OCI-LY7 (cell line): ENCODE measurements at regions not wholly inside any gene's neighbourhood (a gene's known extent, or its start where the extent isn't known, plus 50 kb on each side); places are given as distances from the start of the nearest gene placed in this dataset.

ENCODE experiments used
- BruUV-seq: library from RNA; stranded (reverse); fragments of 400-500 nt; replicated peaks from 2 replicates; lab custom pipeline; 2021; lab: Mats Ljungman, UMichigan
- CTCF ChIA-PET: fragments of 300-600 bp; sonication (Branson Sonifier 250); formaldehyde crosslinking; loops from one replicate; lab custom pipeline; 2022; ENCODE audit warnings: antibody characterized with exemption; ENCODE audit not compliant: unreplicated experiment; lab: Charles Lee
- POLR2A ChIA-PET: fragments of 300-600 bp; sonication (Branson Sonifier 250); formaldehyde crosslinking; loops from one replicate; lab custom pipeline; 2022; ENCODE audit warnings: antibody characterized with exemption; lab: Charles Lee
- DNase-seq: peaks from one replicate; pipeline ENCODE4 v3.0.0-alpha.2; 2015; ENCODE audit warnings: low spot score
- H2AFZ ChIP-seq: fragments of 200-600 bp; sonication (generic), shearing (Covaris generic); 2 replicates; pipeline ENCODE4 v1.6.1; 2014; ENCODE audit warnings: mild to moderate bottlenecking, antibody characterized with exemption, low read length, moderate library complexity
- H3K27ac ChIP-seq: fragments of 200-600 bp; sonication (generic); 2 replicates; pipeline ENCODE4 v1.5.1; 2014; ENCODE audit warnings: mixed run types, low read depth, mild to moderate bottlenecking, moderate library complexity, low read length, inconsistent platforms; ENCODE audit not compliant: poor library complexity, severe bottlenecking
- H3K36me3 ChIP-seq: fragments of 200-600 bp; sonication (generic); 2 replicates; pipeline ENCODE4 v1.6.1; 2014; ENCODE audit warnings: mild to moderate bottlenecking, antibody characterized with exemption, low read length, moderate library complexity, mixed read lengths; ENCODE audit not compliant: insufficient read depth
- H3K4me1 ChIP-seq: fragments of 200-600 bp; sonication (generic); 2 replicates; pipeline ENCODE4 v1.5.1; 2014; ENCODE audit warnings: mild to moderate bottlenecking, low read length; ENCODE audit not compliant: insufficient read depth, poor library complexity, severe bottlenecking
- H3K4me2 ChIP-seq: fragments of 200-600 bp; sonication (generic); 2 replicates; pipeline ENCODE4 v1.6.1; 2014; ENCODE audit warnings: mild to moderate bottlenecking, low read length
- H3K4me3 ChIP-seq: fragments of 200-600 bp; sonication (generic); 2 replicates; pipeline ENCODE4 v1.5.1; 2014; ENCODE audit warnings: mild to moderate bottlenecking, low read depth, low read length; ENCODE audit not compliant: poor library complexity, severe bottlenecking
- H3K79me2 ChIP-seq: fragments of 200-600 bp; sonication (generic); 2 replicates; pipeline ENCODE4 v1.6.1; 2016; ENCODE audit warnings: low read depth, mild to moderate bottlenecking, low read length, moderate library complexity, mixed read lengths; ENCODE audit not compliant: insufficient read depth
- H3K9me2 ChIP-seq: fragments of 200-600 bp; sonication (generic); 2 replicates; pipeline ENCODE4 v1.6.1; 2016; ENCODE audit warnings: mild to moderate bottlenecking, low read length, mixed read lengths; ENCODE audit not compliant: insufficient read depth
- H3K9me3 ChIP-seq: fragments of 200-600 bp; sonication (generic); 2 replicates; pipeline ENCODE4 v1.6.1; 2014; ENCODE audit warnings: mild to moderate bottlenecking, mixed run types, low read length, mixed read lengths
- H4K20me1 ChIP-seq: fragments of 200-600 bp; sonication (generic); 2 replicates; pipeline ENCODE4 v1.6.1; 2014; ENCODE audit warnings: mild to moderate bottlenecking, antibody characterized with exemption, low read length, moderate library complexity, mixed read lengths; ENCODE audit not compliant: insufficient read depth
- EZH2phosphoT487 ChIP-seq: fragments of 200-600 bp; sonication (generic); IDR thresholded peaks from 2 replicates; pipeline ENCODE4 v1.6.1; 2018; ENCODE audit warnings: low read depth, borderline replicate concordance, mild to moderate bottlenecking, mixed run types, antibody characterized with exemption, low read length, moderate library complexity, mixed read lengths
- intact Hi-C: fragments of 100-400 bp; cut with micrococcal nuclease; formaldehyde crosslinking; loops from one replicate; pipeline ENCODE4 v1.10.0; 2022; ENCODE audit not compliant: unreplicated experiment
- TF ChIP-seq, protein P1 (sequence below): fragments of 200-600 bp; sonication (generic); conservative IDR thresholded peaks from 2 replicates; pipeline ENCODE4 v1.5.1; 2014; ENCODE audit warnings: mild to moderate bottlenecking, antibody characterized with exemption, low read length, moderate library complexity, mixed read lengths

- BruUV-seq, result no TSS peak
- Histone ChIP-seq H3K36me3 (no peaks in the 10 kb centered on the region), H3K4me2 (no peak overlapping the region), H3K4me3 (no peak overlapping the region), H3K9me2 (no peaks in the 10 kb centered on the region), H2AFZ (no peak overlapping the region), H3K9me3 (no peaks in the 10 kb centered on the region), H3K4me1 (no peaks in the 10 kb centered on the region), H4K20me1 (no peaks in the 10 kb centered on the region), H3K27ac (no peak overlapping the region), H3K79me2 (no peaks in the 10 kb centered on the region)
- no peak for DNase-seq
- intact Hi-C loops, result no loop called here
- TF ChIP-seq, protein P1, sequence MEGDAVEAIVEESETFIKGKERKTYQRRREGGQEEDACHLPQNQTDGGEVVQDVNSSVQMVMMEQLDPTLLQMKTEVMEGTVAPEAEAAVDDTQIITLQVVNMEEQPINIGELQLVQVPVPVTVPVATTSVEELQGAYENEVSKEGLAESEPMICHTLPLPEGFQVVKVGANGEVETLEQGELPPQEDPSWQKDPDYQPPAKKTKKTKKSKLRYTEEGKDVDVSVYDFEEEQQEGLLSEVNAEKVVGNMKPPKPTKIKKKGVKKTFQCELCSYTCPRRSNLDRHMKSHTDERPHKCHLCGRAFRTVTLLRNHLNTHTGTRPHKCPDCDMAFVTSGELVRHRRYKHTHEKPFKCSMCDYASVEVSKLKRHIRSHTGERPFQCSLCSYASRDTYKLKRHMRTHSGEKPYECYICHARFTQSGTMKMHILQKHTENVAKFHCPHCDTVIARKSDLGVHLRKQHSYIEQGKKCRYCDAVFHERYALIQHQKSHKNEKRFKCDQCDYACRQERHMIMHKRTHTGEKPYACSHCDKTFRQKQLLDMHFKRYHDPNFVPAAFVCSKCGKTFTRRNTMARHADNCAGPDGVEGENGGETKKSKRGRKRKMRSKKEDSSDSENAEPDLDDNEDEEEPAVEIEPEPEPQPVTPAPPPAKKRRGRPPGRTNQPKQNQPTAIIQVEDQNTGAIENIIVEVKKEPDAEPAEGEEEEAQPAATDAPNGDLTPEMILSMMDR, result no peak
- no peak for TF ChIP-seq EZH2phosphoT487
- CTCF ChIA-PET, result no interaction called here
- POLR2A ChIA-PET, result interaction anchor here (0.6 kb wide), 1 partner anchor 1313 kb away, joined by 3 read pairs; no protein-coding TSS in a partner anchor
Observed at GRCh38 chr12:18168016-18168415, 78.0 kb upstream of the RERGL start.

GRCh38 chr12:18165889-18166288 lies 75.9 kb upstream of the RERGL start:
- no peak overlapping the region for H3K4me2 ChIP-seq
- H3K79me2 ChIP-seq, result no peaks in the 10 kb centered on the region
- CTCF ChIA-PET, result no interaction called here
- intact Hi-C loops, result no loop called here
- TF ChIP-seq EZH2phosphoT487, result no peak
- TF ChIP-seq, protein P1, result no peak
- H3K36me3 ChIP-seq, result no peaks in the 10 kb centered on the region
- no peaks in the 10 kb centered on the region for H3K4me1 ChIP-seq
- H3K4me3 ChIP-seq, result no peak overlapping the region
- no peaks in the 10 kb centered on the region for H4K20me1 ChIP-seq
- BruUV-seq, result no TSS peak
- no peaks in the 10 kb centered on the region for H3K9me2 ChIP-seq
- POLR2A ChIA-PET, result interaction anchor here (0.7 to 1.7 kb wide), 5 partner anchors 12 to 1981 kb away, joined by 3 to 6 read pairs (median 3); no protein-coding TSS in a partner anchor
- H2AFZ ChIP-seq, result no peak overlapping the region
- H3K27ac ChIP-seq, result no peak overlapping the region
- no peaks in the 10 kb centered on the region for H3K9me3 ChIP-seq
- no peak for DNase-seq

DNA sequence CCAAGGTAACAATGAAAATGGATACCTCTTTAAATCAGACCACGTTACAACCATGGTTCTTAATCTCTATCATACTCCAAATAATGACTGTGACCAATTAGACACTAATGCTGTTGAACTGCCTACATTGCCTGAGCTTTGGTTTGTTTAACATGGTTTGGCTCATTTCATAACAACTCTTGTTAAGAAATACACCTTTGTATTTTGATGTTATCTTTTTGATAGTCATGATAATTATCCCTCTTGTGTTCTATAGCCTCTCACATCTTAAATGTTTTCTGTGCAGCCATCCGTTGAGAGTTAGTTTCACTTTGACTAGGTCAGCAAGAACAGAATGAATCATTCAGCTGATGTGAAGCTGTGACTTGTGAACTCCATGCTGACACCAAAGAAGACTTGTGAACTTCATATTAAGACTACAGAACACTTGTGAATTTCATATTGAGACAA lies 75.5 kb upstream of the RERGL start:
- Histone ChIP-seq H3K36me3 (no peaks in the 10 kb centered on the region), H3K4me1 (no peaks in the 10 kb centered on the region), H3K27ac (no peak overlapping the region), H3K9me2 (no peaks in the 10 kb centered on the region), H2AFZ (no peak overlapping the region), H3K4me2 (0 out of 2 replicates have a peak overlapping the region, but pooled peaks have one; percentile 14), H3K9me3 (no peaks in the 10 kb centered on the region), H4K20me1 (no peaks in the 10 kb centered on the region), H3K4me3 (no peak overlapping the region), H3K79me2 (no peaks in the 10 kb centered on the region)
- TF ChIP-seq, protein P1, result no peak
- TF ChIP-seq EZH2phosphoT487, result no peak
- ChIA-PET POLR2A (interaction anchor here (0.6 to 1.7 kb wide), 5 partner anchors 11 to 352 kb away, joined by 3 to 6 read pairs (median 3); no protein-coding TSS in a partner anchor), CTCF (no interaction called here)
- intact Hi-C loops, result no loop called here
- BruUV-seq, result no TSS peak
- DNase-seq, result peak; percentile 25
